Activated CD8-positive, alpha-beta memory T cell treated with anti-CD3 and anti-CD28 coated beads for 36 hours (primary cell): ENCODE measurements at regions not wholly inside any gene's neighbourhood (a gene's known extent, or its start where the extent isn't known, plus 50 kb on each side); places are given as distances from the start of the nearest gene placed in this dataset.

ENCODE experiments used
- CTCF ChIA-PET: fragments of 350-600 bp; sonication (Branson Sonifier 250); formaldehyde crosslinking; loops from one replicate; lab custom pipeline; 2021; ENCODE audit warnings: antibody characterized with exemption; lab: Charles Lee
- POLR2A ChIA-PET: fragments of 350-600 bp; sonication (Branson Sonifier 250); formaldehyde crosslinking; loops from one replicate; lab custom pipeline; 2021; ENCODE audit warnings: antibody characterized with exemption; lab: Charles Lee

GRCh38 chr1:229181419-229181818 is 89.5 kb upstream of the RAB4A start:
- POLR2A ChIA-PET = interaction anchor here (0.7 kb wide), 1 partner anchor 327 kb away, joined by 9 read pairs; no protein-coding TSS in a partner anchor
- CTCF ChIA-PET = no interaction called here

GRCh38 chr1:229183588-229183987 is 87.3 kb upstream of the RAB4A start:
- POLR2A ChIA-PET = no interaction called here
- CTCF ChIA-PET = no interaction called here

GRCh38 chr1:229184066-229184465 is 86.8 kb upstream of the RAB4A start:
- ChIA-PET CTCF (no interaction called here), POLR2A (no interaction called here)

GRCh38 chr1:229185963-229186362 is 84.9 kb upstream of the RAB4A start:
- ChIA-PET CTCF (no interaction called here), POLR2A (interaction anchor here (0.7 kb wide), 1 partner anchor 381 kb away, joined by 4 read pairs; no protein-coding TSS in a partner anchor)

- ChIA-PET CTCF (no interaction called here), POLR2A (no interaction called here)
These were observed 84.4 kb upstream of the RAB4A start for GRCh38 chr1:229186373-229187056.

GRCh38 chr1:229190057-229190575 is 80.8 kb upstream of the RAB4A start:
- CTCF ChIA-PET = no interaction called here
- POLR2A ChIA-PET = no interaction called here

- CTCF ChIA-PET = interaction anchor here (0.6 kb wide), 1 partner anchor 36 kb away, joined by 3 read pairs; no protein-coding TSS in a partner anchor
- POLR2A ChIA-PET = no interaction called here
These were observed 79.7 kb upstream of the RAB4A start for GRCh38 chr1:229191066-229191674.

DNA sequence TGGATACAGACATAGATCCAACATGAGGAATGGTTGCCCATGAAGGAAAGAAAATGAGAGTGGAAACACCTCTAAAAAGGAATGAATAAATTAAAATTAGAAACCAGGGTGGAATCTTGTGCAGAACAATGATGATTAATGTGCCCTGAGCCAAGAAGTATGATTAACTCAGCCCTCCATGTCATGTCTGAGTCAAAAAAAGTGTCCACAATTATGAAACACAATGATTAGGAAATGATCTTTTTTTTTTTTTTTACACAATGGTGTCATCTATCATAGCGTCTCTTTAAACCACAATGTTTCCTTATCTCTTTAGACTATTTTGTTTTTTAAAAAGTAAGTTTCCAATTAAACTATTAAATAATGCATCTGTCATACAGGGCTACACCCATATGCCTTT is 78.9 kb upstream of the RAB4A start:
- POLR2A ChIA-PET = no interaction called here
- CTCF ChIA-PET = interaction anchor here (0.6 kb wide), 1 partner anchor 35 kb away, joined by 3 read pairs; no protein-coding TSS in a partner anchor

DNA sequence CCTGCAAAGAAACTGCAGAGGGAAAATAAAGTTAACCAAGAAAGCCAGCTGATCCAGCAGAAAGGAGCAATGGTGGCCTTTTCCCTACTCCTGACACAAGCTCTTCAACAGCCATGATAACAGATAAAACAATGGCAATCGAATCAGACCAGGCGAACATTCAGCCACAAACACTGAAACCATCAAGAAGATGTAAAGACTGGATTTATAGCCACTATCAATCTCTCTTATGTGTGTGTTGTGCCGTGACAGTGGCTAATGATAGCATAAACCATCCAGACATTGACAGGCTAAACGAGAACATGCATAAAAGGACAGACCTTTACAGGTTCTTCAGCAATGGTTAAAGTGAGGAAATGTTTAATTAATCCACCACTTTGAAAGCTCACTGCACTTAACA is 78.1 kb upstream of the RAB4A start:
- ChIA-PET CTCF (interaction anchor here (0.5 kb wide), 1 partner anchor 22 kb away, joined by 4 read pairs; no protein-coding TSS in a partner anchor), POLR2A (interaction anchor here (0.7 kb wide), 1 partner anchor 194 kb away, joined by 4 read pairs; no protein-coding TSS in a partner anchor)

DNA sequence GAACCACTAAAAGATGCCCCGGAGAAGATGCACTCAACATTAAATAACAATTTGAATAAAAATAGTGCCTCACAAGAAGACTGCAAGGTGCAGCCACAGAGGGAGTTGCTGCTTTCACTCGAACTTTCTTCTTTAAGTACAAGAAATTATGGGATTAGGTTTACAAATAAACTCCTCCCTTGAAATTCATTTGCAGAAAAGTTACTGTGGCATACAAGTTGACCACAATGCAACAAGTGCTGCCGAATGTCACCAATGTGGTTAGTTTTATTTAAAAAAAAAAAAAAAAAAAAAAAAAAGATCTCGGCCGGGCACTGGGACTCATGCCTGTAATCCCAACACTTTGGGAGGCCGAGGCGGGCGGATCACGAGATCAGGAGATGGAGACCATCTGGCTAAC is 76.8 kb upstream of the RAB4A start:
- ChIA-PET POLR2A (no interaction called here), CTCF (no interaction called here)

DNA sequence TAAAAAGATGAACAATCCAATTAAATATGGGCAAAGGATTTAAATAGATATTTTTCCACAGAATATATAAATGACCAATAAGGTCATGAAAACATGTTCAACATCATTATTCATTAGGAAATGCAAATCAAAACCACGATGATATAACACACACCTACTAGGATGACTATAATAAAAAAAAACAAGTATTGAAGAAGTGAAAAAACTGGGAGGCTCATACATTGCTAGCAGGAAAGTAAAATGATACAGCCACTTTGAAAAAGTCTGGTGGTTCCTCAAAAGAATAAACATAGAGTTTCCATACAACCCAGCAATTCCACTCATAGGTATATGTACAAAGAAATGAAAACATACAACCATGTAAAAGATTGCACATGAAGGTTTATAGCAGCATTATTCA is 75.7 kb upstream of the RAB4A start:
- CTCF ChIA-PET = no interaction called here
- POLR2A ChIA-PET = no interaction called here

DNA sequence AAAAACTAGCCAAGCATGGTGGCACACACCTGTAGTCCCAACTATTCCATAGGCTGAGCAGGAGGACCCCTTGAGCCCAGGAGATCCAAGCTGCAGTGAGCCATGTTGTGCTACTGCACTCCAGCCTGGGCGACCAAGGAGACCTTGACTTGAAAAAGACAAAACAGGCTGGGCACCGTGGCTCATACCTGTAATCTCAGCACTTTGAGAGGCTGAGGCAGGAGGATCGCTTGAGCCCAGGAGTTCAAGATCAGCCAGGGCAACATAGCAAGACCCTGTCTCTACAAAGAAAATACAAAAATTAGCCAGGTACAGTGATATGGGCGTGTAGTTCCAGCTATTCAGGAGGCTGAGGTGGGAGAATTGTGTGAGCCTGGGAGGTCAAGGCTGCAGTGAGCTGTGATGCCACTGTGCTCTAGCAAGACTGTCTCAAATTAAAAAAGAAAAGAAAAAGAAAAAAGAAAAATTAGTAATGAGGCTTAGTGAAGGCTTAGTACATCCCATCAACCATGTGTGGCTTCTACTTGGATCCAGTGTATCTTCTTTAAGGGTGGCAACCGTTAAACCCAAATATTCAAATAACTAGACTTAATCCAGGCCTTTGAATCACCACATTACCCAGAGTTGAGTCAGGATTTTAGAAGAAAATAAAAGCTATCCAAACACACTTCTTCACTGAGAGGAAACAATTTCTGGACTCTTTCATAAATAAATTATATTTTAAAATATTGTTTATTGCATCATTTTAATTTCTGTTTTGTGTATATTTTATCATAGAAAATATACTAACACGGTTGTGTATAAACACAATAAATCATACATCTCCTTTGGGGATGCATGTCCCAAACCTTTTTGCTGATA is 74.3 kb upstream of the RAB4A start:
- CTCF ChIA-PET = no interaction called here
- POLR2A ChIA-PET = no interaction called here

DNA sequence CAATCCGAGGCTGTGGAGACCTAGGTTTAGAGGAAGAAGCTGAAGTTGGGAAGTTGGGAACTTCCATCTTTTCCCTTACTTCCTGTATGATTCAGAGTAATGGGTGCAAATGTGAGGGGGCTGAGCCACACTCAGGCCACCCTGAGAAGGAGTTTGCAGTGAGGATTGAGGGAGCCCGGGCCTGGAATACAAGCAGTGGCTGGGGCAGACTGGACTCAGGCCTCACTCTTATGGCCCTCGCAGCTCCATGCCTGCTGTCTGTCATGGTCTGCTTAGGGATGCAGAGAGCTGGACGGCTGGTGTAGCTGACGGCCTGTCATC is 73.7 kb upstream of the RAB4A start:
- CTCF ChIA-PET = no interaction called here
- POLR2A ChIA-PET = no interaction called here

- CTCF ChIA-PET = interaction anchor here (1.0 kb wide), 1 partner anchor 282 kb away, joined by 3 read pairs; no protein-coding TSS in a partner anchor
- POLR2A ChIA-PET = no interaction called here
These were observed 71.4 kb upstream of the RAB4A start for GRCh38 chr1:229199261-229200243.

GRCh38 chr1:229203030-229203751 is 67.7 kb upstream of the RAB4A start:
- POLR2A ChIA-PET = interaction anchor here (0.6 kb wide), 1 partner anchor 1534 kb away, joined by 3 read pairs; no protein-coding TSS in a partner anchor
- CTCF ChIA-PET = no interaction called here

DNA sequence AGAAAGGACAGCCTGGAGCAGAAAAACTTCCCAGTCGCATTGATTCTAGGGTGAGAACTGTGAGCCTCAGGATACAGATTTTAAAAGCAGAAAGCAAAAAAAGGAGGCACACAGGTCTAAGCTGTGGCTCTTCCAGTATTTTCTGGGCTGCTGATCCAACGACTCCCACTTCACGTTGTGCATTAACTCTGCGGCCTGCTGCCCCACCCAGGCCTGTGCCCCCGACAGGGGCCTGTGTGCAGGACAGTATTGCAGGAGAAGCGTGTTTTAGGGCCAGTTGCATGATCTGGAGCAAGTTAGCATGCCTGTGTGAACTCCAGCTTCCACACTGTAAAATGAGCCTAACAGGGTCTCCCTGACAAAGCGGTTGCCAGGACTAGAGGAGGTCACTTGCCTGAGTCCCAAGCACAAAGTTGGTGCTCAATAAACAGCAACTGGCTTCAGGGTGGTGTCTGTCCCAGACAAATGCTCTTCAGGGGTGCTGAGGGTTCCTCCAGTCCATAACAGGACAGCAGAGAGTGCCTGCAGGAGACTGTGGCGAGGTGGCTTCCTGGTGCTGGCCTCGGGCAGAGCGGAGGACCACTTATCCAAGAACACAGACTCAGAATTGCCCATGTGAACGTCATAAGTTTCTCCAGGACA is 66.8 kb upstream of the RAB4A start:
- CTCF ChIA-PET = no interaction called here
- POLR2A ChIA-PET = no interaction called here

DNA sequence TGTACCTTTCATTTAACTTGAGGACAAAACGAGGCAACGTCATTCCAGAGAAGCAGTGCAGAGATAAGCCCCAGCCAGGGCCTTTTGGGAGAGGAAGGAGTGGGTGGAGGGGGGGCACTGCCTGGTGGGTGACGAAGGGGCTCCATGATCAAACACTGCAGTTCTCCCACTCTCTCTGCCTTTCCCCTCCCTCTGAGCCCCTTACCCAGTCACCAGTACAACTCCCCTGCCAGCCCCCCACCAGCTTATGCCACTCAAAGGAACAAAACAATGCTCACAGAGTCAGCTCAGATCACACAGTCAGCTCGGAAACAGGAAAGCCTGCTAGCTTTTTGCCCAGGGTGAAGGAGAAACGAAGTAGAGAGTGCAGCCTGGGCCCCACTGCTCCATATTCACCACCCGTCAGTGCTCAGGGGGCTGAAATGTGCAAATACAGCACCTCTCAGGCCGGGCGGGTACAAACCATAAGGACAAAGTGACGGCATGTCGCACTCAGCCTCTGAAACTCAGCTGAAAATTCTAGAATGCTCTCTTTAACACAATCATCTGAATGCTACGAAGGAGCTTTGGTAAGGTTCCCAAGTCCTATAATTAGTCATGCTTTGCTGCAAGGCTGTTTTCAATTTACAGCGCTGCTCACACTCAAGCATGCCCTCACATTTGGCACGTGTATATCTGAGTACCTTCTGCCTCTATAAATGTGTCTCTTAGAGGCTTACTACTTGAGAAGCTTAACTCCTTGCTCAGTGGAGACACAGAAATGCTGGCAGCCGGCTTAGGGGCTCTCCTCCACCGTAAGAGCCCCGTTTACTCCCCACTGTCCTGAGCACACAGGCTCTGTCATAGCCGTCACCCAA is 65.8 kb upstream of the RAB4A start:
- POLR2A ChIA-PET = no interaction called here
- CTCF ChIA-PET = no interaction called here
